Common myeloid progenitor, CD34-positive (primary cell): ENCODE measurements at regions not wholly inside any gene's neighbourhood (a gene's known extent, or its start where the extent isn't known, plus 50 kb on each side); places are given as distances from the start of the nearest gene placed in this dataset.

ENCODE experiments used
- CTCF ChIA-PET: fragments of 350-600 bp; sonication (Branson Sonifier 250); formaldehyde crosslinking; loops from one replicate; lab custom pipeline; 2021; ENCODE audit warnings: antibody characterized with exemption; lab: Charles Lee
- POLR2A ChIA-PET: fragments of 350-600 bp; sonication (Branson Sonifier 250); formaldehyde crosslinking; loops from one replicate; lab custom pipeline; 2021; ENCODE audit warnings: antibody characterized with exemption; lab: Charles Lee
- DNase-seq, 3 donors: peaks; one replicate each; pipeline versions ENCODE4 v3.0.0 to v3.0.0-alpha.2; 2013
- H3K27ac ChIP-seq, 2 experiments: 1 replicate in 1 of 2; 2 replicates in 1 of 2; pipeline ENCODE4 v1.7.0; 2013; ENCODE audit warnings: inconsistent platforms in 2 of 2, low read length in 2 of 2, mild to moderate bottlenecking in 2 of 2, low read depth in 1 of 2, moderate library complexity in 1 of 2; ENCODE audit not compliant: severe bottlenecking in 2 of 2, insufficient read depth in 1 of 2, poor library complexity in 1 of 2
- H3K27me3 ChIP-seq, 5 experiments: replicated peaks in 2 of 5; 1 replicate in 3 of 5; 2 replicates in 2 of 5; pipeline versions ENCODE4 v1.6.1 to v1.7.0; 2013; ENCODE audit warnings: low read length in 4 of 5, mild to moderate bottlenecking in 2 of 5, moderate library complexity in 2 of 5, inconsistent platforms in 1 of 5; ENCODE audit not compliant: insufficient read depth in 5 of 5, control insufficient read depth in 4 of 5
- H3K36me3 ChIP-seq, 4 experiments: 1 replicate in 2 of 4; 2 replicates in 2 of 4; pipeline versions ENCODE4 v1.6.1 to v1.7.0; 2013; ENCODE audit warnings: low read length in 3 of 4, control low read depth in 1 of 4, mild to moderate bottlenecking in 1 of 4; ENCODE audit not compliant: control insufficient read depth in 4 of 4, insufficient read depth in 4 of 4
- H3K4me1 ChIP-seq, 4 experiments: 1 replicate in 3 of 4; 2 replicates in 1 of 4; pipeline versions ENCODE4 v1.6.1 to v1.7.1; 2013; ENCODE audit warnings: low read length in 3 of 4, mild to moderate bottlenecking in 3 of 4, control low read depth in 1 of 4, inconsistent platforms in 1 of 4, moderate library complexity in 1 of 4; ENCODE audit not compliant: control insufficient read depth in 4 of 4, insufficient read depth in 4 of 4; ENCODE audit errors: control extremely low read depth in 1 of 4
- H3K4me3 ChIP-seq, 7 experiments: 1 replicate in 4 of 7; 2 replicates in 3 of 7; pipeline versions ENCODE4 v1.5.1 to v1.7.0; 2013; ENCODE audit warnings: mild to moderate bottlenecking in 7 of 7, low read length in 6 of 7, moderate library complexity in 6 of 7, inconsistent platforms in 2 of 7, low read depth in 2 of 7, control low read depth in 1 of 7; ENCODE audit not compliant: insufficient read depth in 4 of 7, control insufficient read depth in 1 of 7; ENCODE audit errors: extremely low read depth in 1 of 7
- H3K9me3 ChIP-seq, 5 experiments: 1 replicate in 4 of 5; 2 replicates in 1 of 5; pipeline versions ENCODE4 v1.6.1 to v1.7.1; 2013; ENCODE audit warnings: low read length in 4 of 5, mild to moderate bottlenecking in 2 of 5, inconsistent platforms in 1 of 5, low read depth in 1 of 5, moderate library complexity in 1 of 5; ENCODE audit not compliant: control insufficient read depth in 4 of 5, insufficient read depth in 2 of 5; ENCODE audit errors: control extremely low read depth in 1 of 5
- WGBS: methylation state at CpG from one replicate; pipeline ENCODE4 v1.1.5; 2013; ENCODE audit not compliant: insufficient coverage; 5-methylcytosine and 5-hydroxymethylcytosine counted together

GRCh38 chr17:71392715-71393567 is 727.9 kb upstream of the SOX9 start:
- H3K36me3 ChIP-seq = no peaks in the 10 kb centered on the region
- 100% methylated on average over 3 of the region's 4 CpGs for WGBS
- H3K9me3 ChIP-seq = no peaks in the 10 kb centered on the region
- DNase-seq = no peak
- H3K4me3 ChIP-seq = no peak overlapping the region
- H3K27ac ChIP-seq = no peak overlapping the region
- CTCF ChIA-PET = no interaction called here
- H3K27me3 ChIP-seq = no peaks in the 10 kb centered on the region
- POLR2A ChIA-PET = no interaction called here
- H3K4me1 ChIP-seq = no peaks in the 10 kb centered on the region

DNA sequence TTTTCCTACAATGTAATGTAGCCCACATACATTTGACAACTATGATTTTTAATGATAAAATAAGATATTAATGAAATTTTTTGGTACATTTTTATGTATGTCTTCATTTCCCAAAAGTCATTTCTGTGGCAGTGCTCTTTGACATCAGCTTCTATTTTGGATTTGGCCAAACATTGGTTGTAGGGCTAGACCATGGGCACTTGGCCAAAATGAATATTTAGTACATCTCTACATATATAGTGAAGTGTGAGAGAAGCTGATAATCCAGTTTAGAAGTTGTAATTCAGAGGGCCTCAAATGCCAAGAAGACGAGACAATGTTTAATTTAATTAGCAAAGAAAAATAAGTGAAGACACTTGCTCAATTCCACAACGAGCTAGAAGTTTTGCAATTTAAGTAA is 724.9 kb upstream of the SOX9 start:
- CTCF ChIA-PET = interaction anchor here (0.6 kb wide), 1 partner anchor 86 kb away, joined by 3 read pairs; no protein-coding TSS in a partner anchor
- H3K9me3 ChIP-seq = no peaks in the 10 kb centered on the region
- no peaks in the 10 kb centered on the region for H3K27me3 ChIP-seq
- no peaks in the 10 kb centered on the region for H3K4me1 ChIP-seq
- WGBS = 100% methylated on average over 1 of the region's 2 CpGs
- no peak overlapping the region for H3K27ac ChIP-seq
- DNase-seq = no peak
- H3K4me3 ChIP-seq = no peak overlapping the region
- POLR2A ChIA-PET = no interaction called here
- H3K36me3 ChIP-seq = no peaks in the 10 kb centered on the region

- Histone ChIP-seq H3K4me3 (no peak overlapping the region), H3K36me3 (no peaks in the 10 kb centered on the region), H3K4me1 (no peaks in the 10 kb centered on the region), H3K27ac (no peak overlapping the region), H3K9me3 (no peaks in the 10 kb centered on the region), H3K27me3 (no peaks in the 10 kb centered on the region)
- DNase-seq = no peak
- POLR2A ChIA-PET = interaction anchor here (0.6 kb wide), 1 partner anchor 1087 kb away, joined by 3 read pairs; no protein-coding TSS in a partner anchor
- 100% methylated on average over 1 of the region's 3 CpGs for WGBS
- CTCF ChIA-PET = no interaction called here
Observed at GRCh38 chr17:71396711-71397110, 724.1 kb upstream of the SOX9 start.

GRCh38 chr17:71398025-71398424 is 722.8 kb upstream of the SOX9 start:
- no CpG with 5 or more reads among the region's 2 CpGs for WGBS
- H3K4me1 ChIP-seq = no peaks in the 10 kb centered on the region
- H3K27me3 ChIP-seq = no peaks in the 10 kb centered on the region
- ChIA-PET CTCF (no interaction called here), POLR2A (no interaction called here)
- H3K27ac ChIP-seq = no peak overlapping the region
- H3K9me3 ChIP-seq = peaks cover 0 to 2% (median 0%) of the 10 kb centered on the region in 5 experiments
- no peak for DNase-seq
- H3K36me3 ChIP-seq = no peaks in the 10 kb centered on the region
- no peak overlapping the region for H3K4me3 ChIP-seq

DNA sequence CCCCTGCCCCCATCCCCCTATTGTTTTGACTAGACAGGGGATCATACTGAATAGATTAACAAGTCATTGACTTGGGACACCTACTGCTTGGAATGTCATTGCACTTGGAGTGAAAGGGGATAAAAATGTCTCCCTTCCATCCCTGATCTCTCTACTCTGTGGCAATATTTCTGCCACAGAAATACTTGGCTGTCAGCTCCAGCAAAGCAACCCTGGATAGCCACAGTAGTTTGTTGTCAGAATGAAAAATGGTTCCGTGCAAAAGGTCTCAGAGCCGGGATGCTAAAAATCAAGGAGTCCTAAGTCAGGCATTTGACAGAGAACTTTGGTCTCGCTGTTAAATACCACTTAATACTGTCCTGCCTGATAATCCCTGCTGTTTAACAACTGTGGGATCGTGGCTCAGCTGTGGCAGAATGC is 722.0 kb upstream of the SOX9 start:
- DNase-seq = no peak
- WGBS = 47% methylated on average over 4 of the region's 4 CpGs
- no peak overlapping the region for H3K4me3 ChIP-seq
- no peaks in the 10 kb centered on the region for H3K27me3 ChIP-seq
- no peaks in the 10 kb centered on the region for H3K36me3 ChIP-seq
- peaks cover 0 to 2% (median 0%) of the 10 kb centered on the region in 5 experiments for H3K9me3 ChIP-seq
- no peak overlapping the region for H3K27ac ChIP-seq
- H3K4me1 ChIP-seq = no peaks in the 10 kb centered on the region
- ChIA-PET POLR2A (no interaction called here), CTCF (interaction anchor here (0.6 kb wide), 1 partner anchor 43 kb away, joined by 4 read pairs; no protein-coding TSS in a partner anchor)

DNA sequence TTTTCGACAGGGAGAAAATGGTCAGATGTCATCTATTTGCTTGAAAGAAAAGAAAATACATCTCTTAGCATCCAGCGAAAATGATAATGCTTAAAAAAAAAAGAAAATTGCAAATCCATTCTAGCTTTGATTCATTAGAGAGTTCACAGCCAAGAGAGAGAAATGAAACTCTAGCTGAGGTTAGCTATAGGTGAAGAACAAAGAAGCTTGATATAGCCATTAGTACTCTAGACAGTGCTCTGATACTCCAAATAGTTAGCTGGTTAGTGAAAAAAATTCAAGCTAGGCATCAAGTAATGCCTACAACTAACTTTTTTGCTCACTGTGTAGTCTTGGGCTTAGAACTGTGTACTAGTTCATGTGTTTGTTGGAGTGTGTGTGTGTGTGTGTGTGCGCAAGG is 721.6 kb upstream of the SOX9 start:
- no peaks in the 10 kb centered on the region for H3K36me3 ChIP-seq
- ChIA-PET POLR2A (no interaction called here), CTCF (interaction anchor here (0.6 kb wide), 1 partner anchor 42 kb away, joined by 4 read pairs; no protein-coding TSS in a partner anchor)
- H3K4me1 ChIP-seq = no peaks in the 10 kb centered on the region
- DNase-seq = no peak
- peaks cover 0 to 2% (median 0%) of the 10 kb centered on the region in 5 experiments for H3K9me3 ChIP-seq
- no CpG with 5 or more reads among the region's 3 CpGs for WGBS
- no peaks in the 10 kb centered on the region for H3K27me3 ChIP-seq
- no peak overlapping the region for H3K27ac ChIP-seq
- no peak overlapping the region for H3K4me3 ChIP-seq

- no CpG with 5 or more reads among the region's 1 CpG for WGBS
Observed at GRCh38 chr17:71399649-71400048, 721.2 kb upstream of the SOX9 start.

More at GRCh38 chr17:71399649-71400048, 721.2 kb upstream of the SOX9 start:
- ChIA-PET CTCF (no interaction called here), POLR2A (interaction anchor here (0.6 to 0.7 kb wide), 2 partner anchors 39 to 134 kb away, joined by 3 read pairs; no protein-coding TSS in a partner anchor)
- no peak overlapping the region for H3K4me3 ChIP-seq
- no peaks in the 10 kb centered on the region for H3K4me1 ChIP-seq
- no peak overlapping the region for H3K27ac ChIP-seq
- H3K36me3 ChIP-seq = no peaks in the 10 kb centered on the region
- H3K9me3 ChIP-seq = peaks cover 0 to 2% (median 0%) of the 10 kb centered on the region in 5 experiments
- no peaks in the 10 kb centered on the region for H3K27me3 ChIP-seq
- no peak for DNase-seq
